GM21786 (cell line): ENCODE measurements at regions not wholly inside any gene's neighbourhood (a gene's known extent, or its start where the extent isn't known, plus 50 kb on each side); places are given as distances from the start of the nearest gene placed in this dataset.
"Not testable (repeated sequence)": the region's sequence is repeated elsewhere in the genome, so short reads cannot be mapped to it uniquely, and the experiment has no call there.

ENCODE experiments used
- ATAC-seq: cut with Tn5 transposase; IDR thresholded peaks from one replicate; pipeline ENCODE4 v1.9.1; 2021; ENCODE audit not compliant: unreplicated experiment

GRCh38 chr11:90635151-90635550 is 412.3 kb upstream of the CHORDC1 start:
- no peak for ATAC-seq

- no peak for ATAC-seq
Observed at GRCh38 chr11:90630176-90630575, 407.3 kb upstream of the CHORDC1 start.

- ATAC-seq = no peak
Observed at GRCh38 chr11:90629229-90629806, 406.5 kb upstream of the CHORDC1 start.

- ATAC-seq = no peak
Observed at GRCh38 chr11:90614318-90614717, 391.5 kb upstream of the CHORDC1 start.

GRCh38 chr11:90613037-90613436 is 390.2 kb upstream of the CHORDC1 start:
- ATAC-seq = not testable (repeated sequence)

GRCh38 chr11:90606721-90607120 is 383.9 kb upstream of the CHORDC1 start:
- no peak for ATAC-seq

- no peak for ATAC-seq
Observed at GRCh38 chr11:90601261-90601660, 378.4 kb upstream of the CHORDC1 start.

GRCh38 chr11:90594658-90595057 is 371.8 kb upstream of the CHORDC1 start:
- no peak for ATAC-seq

GRCh38 chr11:90593099-90593498 is 370.2 kb upstream of the CHORDC1 start:
- ATAC-seq = no peak

- ATAC-seq = no peak
Observed at GRCh38 chr11:90590286-90590685, 367.4 kb upstream of the CHORDC1 start.

- ATAC-seq = no peak
Observed at GRCh38 chr11:90589735-90590134, 366.9 kb upstream of the CHORDC1 start.

GRCh38 chr11:90587896-90588295 is 365.0 kb upstream of the CHORDC1 start:
- ATAC-seq = no peak

GRCh38 chr11:90585491-90585890 is 362.6 kb upstream of the CHORDC1 start:
- ATAC-seq = no peak

GRCh38 chr11:90582999-90583398 is 360.1 kb upstream of the CHORDC1 start:
- ATAC-seq = not testable (repeated sequence)

GRCh38 chr11:90564531-90564930 is 341.7 kb upstream of the CHORDC1 start:
- ATAC-seq = no peak

- ATAC-seq = no peak
Observed at GRCh38 chr11:90558328-90558865, 335.5 kb upstream of the CHORDC1 start.

GRCh38 chr11:90556606-90557005 is 333.8 kb upstream of the CHORDC1 start:
- no peak for ATAC-seq

GRCh38 chr11:90556026-90556425 is 333.2 kb upstream of the CHORDC1 start:
- no peak for ATAC-seq

- ATAC-seq = no peak
Observed at GRCh38 chr11:90555477-90555876, 332.6 kb upstream of the CHORDC1 start.

- ATAC-seq = no peak
Observed at GRCh38 chr11:90542092-90542491, 319.2 kb upstream of the CHORDC1 start.

- no peak for ATAC-seq
Observed at GRCh38 chr11:90536301-90536700, 313.5 kb upstream of the CHORDC1 start.

- no peak for ATAC-seq
Observed at GRCh38 chr11:90532125-90532524, 309.3 kb upstream of the CHORDC1 start.

GRCh38 chr11:90531001-90531400 is 308.2 kb upstream of the CHORDC1 start:
- no peak for ATAC-seq
